DND-41 (cell line): ENCODE measurements at regions not wholly inside any gene's neighbourhood (a gene's known extent, or its start where the extent isn't known, plus 50 kb on each side); places are given as distances from the start of the nearest gene placed in this dataset.

Source experiments
- CTCF ChIP-seq: IDR thresholded peaks from 2 replicates; pipeline ENCODE4 v1.5.1; 2012; ENCODE audit warnings: borderline replicate concordance, low read length, moderate library complexity, mild to moderate bottlenecking; ENCODE audit not compliant: poor library complexity, severe bottlenecking; ENCODE audit errors: extremely low read depth
- EZH2 ChIP-seq: IDR thresholded peaks from 3 replicates; pipeline ENCODE4 v1.6.1; 2012; ENCODE audit warnings: borderline replicate concordance, low read depth, mild to moderate bottlenecking, moderate library complexity, low read length, inconsistent platforms; ENCODE audit not compliant: severe bottlenecking

- TF ChIP-seq EZH2 (no peak), CTCF (no peak)
These were observed 119.1 kb upstream of the COL5A1 start for GRCh38 chr9:134522502-134522848.
